ENCODE measurements at regions not wholly inside any gene's neighbourhood (a gene's known extent, or its start where the extent isn't known, plus 50 kb on each side); places are given as distances from the start of the nearest gene placed in this dataset.

GRCh38 chr15:62777671-62778070 lies 264.9 kb upstream of the TPM1 start:
- DNase-seq (ENCODE audit: low spot score): no peak
- intact Hi-C loops (cut with micrococcal nuclease; ENCODE audit: unreplicated experiment): no loop called here
- Histone ChIP-seq H3K4me1 (ENCODE audit: insufficient read depth, low read length, poor library complexity, severe bottlenecking) (no peaks in the 10 kb centered on the region), H2AFZ (ENCODE audit: low read length) (no peak overlapping the region), H3K36me3 (ENCODE audit: insufficient read depth, low read length) (no peaks in the 10 kb centered on the region), H3K79me2 (ENCODE audit: insufficient read depth, low read depth, low read length) (no peaks in the 10 kb centered on the region), H3K9me2 (ENCODE audit: insufficient read depth, low read length) (no peaks in the 10 kb centered on the region), H4K20me1 (ENCODE audit: insufficient read depth, low read length) (no peaks in the 10 kb centered on the region), H3K4me3 (ENCODE audit: low read depth, low read length, poor library complexity, severe bottlenecking) (no peak overlapping the region), H3K4me2 (ENCODE audit: low read length) (no peak overlapping the region), H3K9me3 (ENCODE audit: low read length) (no peaks in the 10 kb centered on the region), H3K27ac (ENCODE audit: low read depth, low read length, poor library complexity, severe bottlenecking) (no peak overlapping the region)
- TF ChIP-seq CTCF (conservative IDR thresholded peaks at IDR 0.05; ENCODE audit: low read length) (no peak), EZH2phosphoT487 (IDR thresholded peaks at IDR 0.05; ENCODE audit: borderline replicate concordance, low read depth, low read length) (no peak)
- CTCF ChIA-PET (ENCODE audit: unreplicated experiment): no interaction called here
- POLR2A ChIA-PET: interaction anchor here (0.7 kb wide), 1 partner anchor 20 kb away, joined by 3 read pairs; no protein-coding TSS in a partner anchor
- no TSS peak for BruUV-seq (replicated peaks)

- no peaks in the 10 kb centered on the region for H3K9me2 ChIP-seq (ENCODE audit: insufficient read depth, low read length)
- POLR2A ChIA-PET: no interaction called here
- H3K9me3 ChIP-seq (ENCODE audit: low read length): no peaks in the 10 kb centered on the region
- H4K20me1 ChIP-seq (ENCODE audit: insufficient read depth, low read length): no peaks in the 10 kb centered on the region
- no peaks in the 10 kb centered on the region for H3K79me2 ChIP-seq (ENCODE audit: insufficient read depth, low read depth, low read length)
- intact Hi-C loops (cut with micrococcal nuclease; ENCODE audit: unreplicated experiment): no loop called here
- H3K27ac ChIP-seq (ENCODE audit: low read depth, low read length, poor library complexity, severe bottlenecking): no peak overlapping the region
- H3K36me3 ChIP-seq (ENCODE audit: insufficient read depth, low read length): no peaks in the 10 kb centered on the region
- TF ChIP-seq EZH2phosphoT487 (IDR thresholded peaks at IDR 0.05; ENCODE audit: borderline replicate concordance, low read depth, low read length): no peak
- no peak for TF ChIP-seq CTCF (conservative IDR thresholded peaks at IDR 0.05; ENCODE audit: low read length)
- CTCF ChIA-PET (ENCODE audit: unreplicated experiment): no interaction called here
- DNase-seq (ENCODE audit: low spot score): no peak
- no peaks in the 10 kb centered on the region for H3K4me1 ChIP-seq (ENCODE audit: insufficient read depth, low read length, poor library complexity, severe bottlenecking)
- H3K4me3 ChIP-seq (ENCODE audit: low read depth, low read length, poor library complexity, severe bottlenecking): no peak overlapping the region
- BruUV-seq (replicated peaks): no TSS peak
- H2AFZ ChIP-seq (ENCODE audit: low read length): no peak overlapping the region
- H3K4me2 ChIP-seq (ENCODE audit: low read length): no peak overlapping the region
Observed at GRCh38 chr15:62779036-62779770, 263.3 kb upstream of the TPM1 start.

GRCh38 chr15:62779899-62780298 lies 262.6 kb upstream of the TPM1 start:
- no peak for TF ChIP-seq CTCF (conservative IDR thresholded peaks at IDR 0.05; ENCODE audit: low read length)
- TF ChIP-seq EZH2phosphoT487 (IDR thresholded peaks at IDR 0.05; ENCODE audit: borderline replicate concordance, low read depth, low read length): no peak
- no peaks in the 10 kb centered on the region for H4K20me1 ChIP-seq (ENCODE audit: insufficient read depth, low read length)
- intact Hi-C loops (cut with micrococcal nuclease; ENCODE audit: unreplicated experiment): no loop called here
- POLR2A ChIA-PET: no interaction called here
- CTCF ChIA-PET (ENCODE audit: unreplicated experiment): no interaction called here
- H3K4me2 ChIP-seq (ENCODE audit: low read length): no peak overlapping the region
- DNase-seq (ENCODE audit: low spot score): no peak
- no peaks in the 10 kb centered on the region for H3K36me3 ChIP-seq (ENCODE audit: insufficient read depth, low read length)
- no peak overlapping the region for H3K4me3 ChIP-seq (ENCODE audit: low read depth, low read length, poor library complexity, severe bottlenecking)
- no peaks in the 10 kb centered on the region for H3K9me2 ChIP-seq (ENCODE audit: insufficient read depth, low read length)
- no peaks in the 10 kb centered on the region for H3K79me2 ChIP-seq (ENCODE audit: insufficient read depth, low read depth, low read length)
- H3K27ac ChIP-seq (ENCODE audit: low read depth, low read length, poor library complexity, severe bottlenecking): no peak overlapping the region
- no peaks in the 10 kb centered on the region for H3K9me3 ChIP-seq (ENCODE audit: low read length)
- H3K4me1 ChIP-seq (ENCODE audit: insufficient read depth, low read length, poor library complexity, severe bottlenecking): no peaks in the 10 kb centered on the region
- BruUV-seq (replicated peaks): no TSS peak
- H2AFZ ChIP-seq (ENCODE audit: low read length): no peak overlapping the region
